Lung (tissue), 11 donors: ENCODE measurements at regions not wholly inside any gene's neighbourhood (a gene's known extent, or its start where the extent isn't known, plus 50 kb on each side); places are given as distances from the start of the nearest gene placed in this dataset.

Experiments
- ATAC-seq: fragments of 200-7000 bp; cut with Tn5 transposase; one replicate; pipeline ENCODE4 v1.9.1; 2020; ENCODE audit warnings: moderate number of reproducible peaks; ENCODE audit not compliant: insufficient read depth, low FRiP score
- DNase-seq, 3 donors: peaks; one replicate each; pipeline ENCODE4 v3.0.0-alpha.2; 2013 to 2017
- H3K27ac ChIP-seq, 2 donors: one replicate each; pipeline ENCODE4 v1.5.1; 2013; ENCODE audit warnings: mild to moderate bottlenecking in 2 of 2, moderate library complexity in 2 of 2, control low read depth in 1 of 2, inconsistent platforms in 1 of 2, low read depth in 1 of 2, low read length in 1 of 2
- H3K27me3 ChIP-seq, 3 donors: one replicate each; pipeline ENCODE4 v1.5.1; 2013; ENCODE audit warnings: low read length in 2 of 3; ENCODE audit not compliant: control insufficient read depth in 3 of 3, insufficient read depth in 3 of 3
- H3K36me3 ChIP-seq, 4 donors: one replicate each; pipeline ENCODE4 v1.5.1; 2013; ENCODE audit warnings: low read length in 4 of 4, mild to moderate bottlenecking in 1 of 4, moderate library complexity in 1 of 4; ENCODE audit not compliant: control insufficient read depth in 4 of 4, insufficient read depth in 4 of 4
- H3K4me1 ChIP-seq, 5 donors: one replicate each; pipeline ENCODE4 v1.5.1; 2013; ENCODE audit warnings: low read length in 5 of 5, mild to moderate bottlenecking in 2 of 5, moderate library complexity in 1 of 5; ENCODE audit not compliant: control insufficient read depth in 5 of 5, insufficient read depth in 5 of 5
- H3K4me3 ChIP-seq: one replicate; pipeline ENCODE4 v1.5.1; 2013; ENCODE audit warnings: mild to moderate bottlenecking, control low read depth, moderate library complexity
- H3K9ac ChIP-seq, 2 donors: one replicate each; pipeline ENCODE4 v1.5.1; 2013; ENCODE audit warnings: low read length in 2 of 2, control low read depth in 1 of 2; ENCODE audit not compliant: insufficient read depth in 1 of 2
- H3K9me3 ChIP-seq, 4 donors: one replicate each; pipeline ENCODE4 v1.5.1; 2013; ENCODE audit warnings: low read length in 3 of 4, mild to moderate bottlenecking in 1 of 4, moderate library complexity in 1 of 4; ENCODE audit not compliant: control insufficient read depth in 4 of 4, insufficient read depth in 3 of 4
- CTCF ChIP-seq: IDR thresholded peaks from 2 replicates; pipeline ENCODE4 v1.5.1; 2012; ENCODE audit warnings: mild to moderate bottlenecking; ENCODE audit errors: control extremely low read depth, extremely low read depth
- WGBS, 2 donors: extraction: QIAGEN DNeasy Blood & Tissue Kit; methylation state at CpG; one replicate each; pipeline ENCODE4 v1.1.7; 2013; 5-methylcytosine and 5-hydroxymethylcytosine counted together
- donor health status: control.
- donor health status: control.
- donor health status: Bipolar disorder and iron deficiency.
- donor health status: healthy.
- donor health status: DM: yes; HTN: yes; CAD: no.

- H3K27me3 ChIP-seq, result no peaks in the 10 kb centered on the region
- H3K4me1 ChIP-seq, result peaks cover 0 to 8% (median 0%) of the 10 kb centered on the region in 5 donors
- no peak overlapping the region for H3K4me3 ChIP-seq
- no peak overlapping the region for H3K9ac ChIP-seq
- no peak for TF ChIP-seq CTCF
- H3K36me3 ChIP-seq, result no peaks in the 10 kb centered on the region
- DNase-seq, result no peak
- ATAC-seq, result no peak
- no peaks in the 10 kb centered on the region for H3K9me3 ChIP-seq
- 92 to 99% methylated on average over 2 of the region's 2 CpGs for WGBS, 2 donors
- no peak overlapping the region for H3K27ac ChIP-seq
Measured at GRCh38 chr2:145260674-145261073, 740.8 kb upstream of the ZEB2 start.

GRCh38 chr2:145260081-145260480 lies 740.2 kb upstream of the ZEB2 start:
- H3K4me1 ChIP-seq, result peaks cover 0 to 8% (median 0%) of the 10 kb centered on the region in 5 donors
- no peak for TF ChIP-seq CTCF
- H3K9me3 ChIP-seq, result no peaks in the 10 kb centered on the region
- H3K4me3 ChIP-seq, result no peak overlapping the region
- DNase-seq (no peak), ATAC-seq (no peak)
- no peaks in the 10 kb centered on the region for H3K27me3 ChIP-seq
- no peaks in the 10 kb centered on the region for H3K36me3 ChIP-seq
- H3K9ac ChIP-seq, result no peak overlapping the region
- no peak overlapping the region for H3K27ac ChIP-seq

GRCh38 chr2:145258903-145259579 lies 739.1 kb upstream of the ZEB2 start:
- 53 to 73% methylated on average over 5 of the region's 5 CpGs for WGBS, 2 donors
- H3K36me3 ChIP-seq, result no peaks in the 10 kb centered on the region
- ATAC-seq (no peak), DNase-seq (no peak)
- no peaks in the 10 kb centered on the region for H3K27me3 ChIP-seq
- H3K9me3 ChIP-seq, result no peaks in the 10 kb centered on the region
- H3K4me1 ChIP-seq, result peaks cover 0 to 8% (median 0%) of the 10 kb centered on the region in 5 donors
- H3K27ac ChIP-seq, result no peak overlapping the region
- no peak overlapping the region for H3K9ac ChIP-seq
- no peak overlapping the region for H3K4me3 ChIP-seq
- no peak for TF ChIP-seq CTCF

- Histone ChIP-seq H3K9ac (no peak overlapping the region), H3K4me1 (peaks cover 0 to 8% (median 0%) of the 10 kb centered on the region in 5 donors), H3K27ac (no peak overlapping the region), H3K9me3 (no peaks in the 10 kb centered on the region), H3K4me3 (no peak overlapping the region), H3K36me3 (no peaks in the 10 kb centered on the region), H3K27me3 (no peaks in the 10 kb centered on the region)
- no peak for ATAC-seq
- DNase-seq, result no peak
- no peak for TF ChIP-seq CTCF
Measured at GRCh38 chr2:145257931-145258330, 738.0 kb upstream of the ZEB2 start.
